Liver (tissue), 8 donors: ENCODE measurements at regions not wholly inside any gene's neighbourhood (a gene's known extent, or its start where the extent isn't known, plus 50 kb on each side); places are given as distances from the start of the nearest gene placed in this dataset.

Source experiments
- DNase-seq: peaks from one replicate; pipeline ENCODE4 v3.0.0-alpha.2; 2017; ENCODE audit warnings: low spot score
- H3K27ac ChIP-seq, 2 donors: one replicate each; pipeline ENCODE4 v1.7.0; 2013; ENCODE audit warnings: inconsistent platforms in 2 of 2, low read length in 2 of 2, control low read depth in 1 of 2, low read depth in 1 of 2, mild to moderate bottlenecking in 1 of 2
- H3K27me3 ChIP-seq, 4 donors: one replicate each; pipeline versions ENCODE4 v1.6.1 to v1.7.0; 2013; ENCODE audit warnings: low read length in 3 of 4, inconsistent platforms in 1 of 4, mild to moderate bottlenecking in 1 of 4, moderate library complexity in 1 of 4; ENCODE audit not compliant: control insufficient read depth in 4 of 4, insufficient read depth in 4 of 4
- H3K36me3 ChIP-seq, 4 donors: one replicate each; pipeline versions ENCODE4 v1.6.1 to v1.7.0; 2013; ENCODE audit warnings: low read length in 3 of 4, mild to moderate bottlenecking in 3 of 4, low read depth in 1 of 4, moderate library complexity in 1 of 4; ENCODE audit not compliant: control insufficient read depth in 4 of 4, insufficient read depth in 3 of 4
- H3K4me1 ChIP-seq, 4 donors: one replicate each; pipeline versions ENCODE4 v1.6.1 to v1.7.0; 2013; ENCODE audit warnings: low read length in 3 of 4, mild to moderate bottlenecking in 3 of 4, moderate library complexity in 1 of 4; ENCODE audit not compliant: control insufficient read depth in 4 of 4, insufficient read depth in 4 of 4
- H3K4me3 ChIP-seq, 3 donors: one replicate each; pipeline versions ENCODE4 v1.6.1 to v1.7.0; 2013; ENCODE audit warnings: low read length in 3 of 3, control low read depth in 1 of 3, low read depth in 1 of 3, mild to moderate bottlenecking in 1 of 3
- H3K9ac ChIP-seq, 2 donors: one replicate each; pipeline ENCODE4 v1.7.0; 2013; ENCODE audit warnings: low read length in 2 of 2, mild to moderate bottlenecking in 2 of 2, moderate library complexity in 2 of 2, control low read depth in 1 of 2, low read depth in 1 of 2
- H3K9me3 ChIP-seq, 4 donors: one replicate each; pipeline versions ENCODE4 v1.6.1 to v1.7.0; 2013; ENCODE audit warnings: low read length in 3 of 4; ENCODE audit not compliant: control insufficient read depth in 4 of 4
- ATF3 ChIP-seq: IDR thresholded peaks from 2 replicates; pipeline ENCODE4 v1.6.1; 2016; ENCODE audit warnings: antibody characterized with exemption
- CTCF ChIP-seq: fragments of 150-350 bp; IDR thresholded peaks from 2 replicates; pipeline ENCODE4 v1.5.1; 2017; ENCODE audit warnings: improper control_type of control experiment, low read depth, low read length; ENCODE audit not compliant: missing input control
- EGR1 ChIP-seq, 2 donors: IDR thresholded peaks; 2 replicates each; pipeline ENCODE4 v1.6.1; 2016 to 2018; ENCODE audit warnings: antibody characterized with exemption in 2 of 2, low read depth in 2 of 2
- FOXA2 ChIP-seq: IDR thresholded peaks from 2 replicates; pipeline ENCODE4 v1.6.1; 2016; ENCODE audit warnings: antibody characterized with exemption
- GABPA ChIP-seq, 2 donors: IDR thresholded peaks in 1 of 2; conservative IDR thresholded peaks in 1 of 2; 2 replicates each; pipeline ENCODE4 v1.6.1; 2016; ENCODE audit warnings: antibody characterized with exemption in 2 of 2, mild to moderate bottlenecking in 1 of 2, moderate library complexity in 1 of 2
- HNF4A ChIP-seq, 2 donors: conservative IDR thresholded peaks; 2 replicates each; pipeline ENCODE4 v1.6.1; 2016; ENCODE audit warnings: antibody characterized with exemption in 2 of 2, mild to moderate bottlenecking in 2 of 2
- HNF4G ChIP-seq: IDR thresholded peaks from 2 replicates; pipeline ENCODE4 v1.6.1; 2016; ENCODE audit warnings: antibody characterized with exemption
- JUND ChIP-seq, 2 donors: IDR thresholded peaks; 2 replicates each; pipeline ENCODE4 v1.6.1; 2016; ENCODE audit warnings: antibody characterized with exemption in 2 of 2
- MAX ChIP-seq: IDR thresholded peaks from 2 replicates; pipeline ENCODE4 v1.6.1; 2016; ENCODE audit warnings: antibody characterized with exemption
- RAD21 ChIP-seq, 2 donors: IDR thresholded peaks; 2 replicates each; pipeline ENCODE4 v1.6.1; 2016; ENCODE audit warnings: antibody characterized with exemption in 2 of 2, mild to moderate bottlenecking in 2 of 2
- REST ChIP-seq: IDR thresholded peaks from 2 replicates; pipeline ENCODE4 v1.6.1; 2016; ENCODE audit warnings: antibody characterized with exemption, mild to moderate bottlenecking
- RXRA ChIP-seq, 2 donors: IDR thresholded peaks; 2 replicates each; pipeline ENCODE4 v1.6.1; 2017 to 2018; ENCODE audit warnings: antibody characterized with exemption in 2 of 2, mild to moderate bottlenecking in 1 of 2
- SP1 ChIP-seq: IDR thresholded peaks from 2 replicates; pipeline ENCODE4 v1.6.1; 2018; ENCODE audit warnings: antibody characterized with exemption, mild to moderate bottlenecking
- TAF1 ChIP-seq: conservative IDR thresholded peaks from 2 replicates; pipeline ENCODE4 v1.6.1; 2016; ENCODE audit warnings: antibody characterized with exemption, mild to moderate bottlenecking
- YY1 ChIP-seq: IDR thresholded peaks from 2 replicates; pipeline ENCODE4 v1.6.1; 2016; ENCODE audit warnings: antibody characterized with exemption, mild to moderate bottlenecking
- ZBTB33 ChIP-seq: IDR thresholded peaks from 2 replicates; pipeline ENCODE4 v1.6.1; 2016; ENCODE audit warnings: antibody characterized with exemption
- WGBS: extraction: QIAGEN DNeasy Blood & Tissue Kit; methylation state at CpG from one replicate; pipeline ENCODE4 v1.1.7; 2013; 5-methylcytosine and 5-hydroxymethylcytosine counted together
- donor health status: healthy.
- donor health status: healthy.
- donor health status: healthy.
- donor health status: healthy.
- donor health status: healthy.

DNA sequence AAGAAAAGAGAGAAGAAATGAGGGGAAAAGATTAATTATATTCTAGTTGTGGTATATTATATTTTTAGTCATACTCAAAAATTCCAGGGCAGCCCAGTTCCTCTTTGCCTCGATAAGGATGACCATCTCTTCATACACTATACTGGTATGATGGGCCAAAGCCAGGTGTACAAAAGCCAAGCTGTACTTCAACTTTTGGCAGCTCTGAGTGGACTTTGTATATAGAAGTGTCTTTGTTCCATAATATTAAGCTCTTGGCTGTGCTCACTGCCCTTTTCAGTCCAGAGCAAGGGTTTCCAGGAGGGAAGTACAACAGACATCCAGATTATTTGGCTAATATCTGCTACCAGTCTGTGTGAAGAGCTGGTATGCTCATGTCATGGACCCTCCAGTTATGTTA, 934.3 kb upstream of the CDH10 start:
- Histone ChIP-seq H3K27me3 (no peaks in the 10 kb centered on the region), H3K4me3 (no peak overlapping the region), H3K9me3 (no peaks in the 10 kb centered on the region), H3K9ac (no peak overlapping the region), H3K4me1 (no peaks in the 10 kb centered on the region), H3K27ac (no peak overlapping the region), H3K36me3 (no peaks in the 10 kb centered on the region)
- 60% methylated on average over 1 of the region's 1 CpG for WGBS
- DNase-seq: no peak
- no peak for TF ChIP-seq RXRA (IDR thresholded peaks at IDR 0.05)
- TF ChIP-seq GABPA (IDR thresholded peaks at IDR 0.05 in 1 of 2, conservative IDR thresholded peaks at IDR 0.05 in 1 of 2): no peak
- TF ChIP-seq RAD21 (IDR thresholded peaks at IDR 0.05): no peak
- TF ChIP-seq ZBTB33: no peak
- no peak for TF ChIP-seq MAX
- no peak for TF ChIP-seq JUND (IDR thresholded peaks at IDR 0.05)
- no peak for TF ChIP-seq ATF3
- TF ChIP-seq SP1: no peak
- TF ChIP-seq TAF1: no peak
- no peak for TF ChIP-seq CTCF
- TF ChIP-seq FOXA2: no peak
- no peak for TF ChIP-seq REST
- no peak for TF ChIP-seq YY1
- TF ChIP-seq EGR1 (IDR thresholded peaks at IDR 0.05; ENCODE audit: low read depth in 2 of 2): no peak
- TF ChIP-seq HNF4G: no peak
- TF ChIP-seq HNF4A (conservative IDR thresholded peaks at IDR 0.05): no peak

- Histone ChIP-seq H3K27ac (no peak overlapping the region), H3K9ac (no peak overlapping the region), H3K36me3 (no peaks in the 10 kb centered on the region), H3K27me3 (no peaks in the 10 kb centered on the region), H3K4me1 (no peaks in the 10 kb centered on the region), H3K9me3 (peaks cover 0 to 2% (median 0%) of the 10 kb centered on the region in 4 donors), H3K4me3 (no peak overlapping the region)
- no peak for DNase-seq
- WGBS: 75% methylated on average over 2 of the region's 2 CpGs
- no peak for TF ChIP-seq ATF3
- TF ChIP-seq HNF4A (conservative IDR thresholded peaks at IDR 0.05): no peak
- no peak for TF ChIP-seq HNF4G
- TF ChIP-seq GABPA (IDR thresholded peaks at IDR 0.05 in 1 of 2, conservative IDR thresholded peaks at IDR 0.05 in 1 of 2): no peak
- TF ChIP-seq RAD21 (IDR thresholded peaks at IDR 0.05): no peak
- no peak for TF ChIP-seq CTCF
- no peak for TF ChIP-seq ZBTB33
Measured at GRCh38 chr5:25573691-25574090, 928.9 kb upstream of the CDH10 start.
